CD4-positive, CD25-positive, alpha-beta regulatory T cell (primary cell): ENCODE measurements at regions not wholly inside any gene's neighbourhood (a gene's known extent, or its start where the extent isn't known, plus 50 kb on each side); places are given as distances from the start of the nearest gene placed in this dataset.
"Not testable (repeated sequence)": the region's sequence is repeated elsewhere in the genome, so short reads cannot be mapped to it uniquely, and the experiment has no call there.

Source experiments
- ATAC-seq, 2 donors: fragments of 150-1000 bp; cut with Tn5 transposase; one replicate each; pipeline ENCODE4 v1.10.0; 2021; ENCODE audit warnings: low read depth in 2 of 2, moderate number of reproducible peaks in 2 of 2, moderate library complexity in 1 of 2
- DNase-seq, 3 donors: peaks; one replicate each; pipeline versions ENCODE4 v3.0.0 to v3.0.0-alpha.2; 2012 to 2022; ENCODE audit warnings: mixed read lengths in 1 of 3
- H3K27ac ChIP-seq: one replicate; pipeline ENCODE4 v1.7.0; 2013; ENCODE audit warnings: mild to moderate bottlenecking, low read length; ENCODE audit not compliant: insufficient read depth, poor library complexity, severe bottlenecking
- H3K27me3 ChIP-seq: one replicate; pipeline ENCODE4 v1.7.0; 2013; ENCODE audit warnings: low read length; ENCODE audit not compliant: control insufficient read depth, insufficient read depth
- H3K36me3 ChIP-seq: one replicate; pipeline ENCODE4 v1.7.0; 2013; ENCODE audit warnings: mild to moderate bottlenecking, low read length, moderate library complexity; ENCODE audit not compliant: control insufficient read depth, insufficient read depth
- H3K4me1 ChIP-seq: 2 replicates; pipeline ENCODE4 v1.7.0; 2013; ENCODE audit warnings: mild to moderate bottlenecking, low read length; ENCODE audit not compliant: insufficient read depth, control insufficient read depth, poor library complexity, severe bottlenecking
- H3K4me3 ChIP-seq: one replicate; pipeline ENCODE4 v1.7.0; 2013; ENCODE audit warnings: low read depth, mild to moderate bottlenecking, low read length, moderate library complexity
- H3K9me3 ChIP-seq, 2 experiments: 1 replicate in 1 of 2; 2 replicates in 1 of 2; pipeline ENCODE4 v1.7.0; 2013; ENCODE audit warnings: low read length in 2 of 2, mild to moderate bottlenecking in 1 of 2, moderate library complexity in 1 of 2; ENCODE audit not compliant: control insufficient read depth in 2 of 2
- H3K27ac Mint-ChIP-seq, 3 donors: one replicate each; pipeline ENCODE4 v1.8.0; 2020 to 2022; ENCODE audit warnings: mild to moderate bottlenecking in 3 of 3, mixed read lengths in 3 of 3, moderate library complexity in 2 of 3
- H3K27me3 Mint-ChIP-seq: one replicate; pipeline ENCODE4 v1.8.0; 2022; ENCODE audit warnings: mild to moderate bottlenecking, mixed read lengths
- H3K36me3 Mint-ChIP-seq: one replicate; pipeline ENCODE4 v1.8.0; 2020; ENCODE audit warnings: mixed read lengths
- H3K4me1 Mint-ChIP-seq, 4 donors: one replicate each; pipeline ENCODE4 v1.8.0; 2020 to 2022; ENCODE audit warnings: mixed read lengths in 4 of 4, mild to moderate bottlenecking in 1 of 4
- H3K4me3 Mint-ChIP-seq, 4 donors: one replicate each; pipeline ENCODE4 v1.8.0; 2020 to 2022; ENCODE audit warnings: mild to moderate bottlenecking in 4 of 4, mixed read lengths in 4 of 4, moderate library complexity in 3 of 4
- H3K9me3 Mint-ChIP-seq, 7 donors: one replicate each; pipeline ENCODE4 v1.8.0; 2020 to 2022; ENCODE audit warnings: mixed read lengths in 7 of 7, mild to moderate bottlenecking in 3 of 7, moderate library complexity in 2 of 7

DNA sequence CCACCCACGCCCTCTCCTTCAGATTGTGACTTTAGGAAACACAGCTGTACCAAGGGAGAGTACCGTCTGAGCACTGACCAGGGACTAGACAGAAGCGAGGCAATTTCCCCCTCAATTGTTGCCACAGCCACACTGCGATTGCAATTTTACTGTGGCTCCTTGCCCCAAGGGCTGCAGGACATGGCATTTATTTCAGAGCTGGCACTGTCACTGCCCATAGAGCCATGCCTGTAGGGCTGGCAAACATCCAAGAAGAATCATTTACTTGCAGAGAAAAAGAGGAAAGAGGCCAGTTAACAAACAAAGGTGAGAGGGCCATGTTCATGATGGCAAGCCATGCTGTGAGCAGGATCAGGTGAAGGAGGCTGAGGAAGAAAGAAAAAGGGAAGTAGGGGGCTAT is 129.6 kb downstream of the EMP1 start:
- H3K36me3 Mint-ChIP-seq, result no peaks in the 10 kb centered on the region
- Histone ChIP-seq H3K4me3 (no peak overlapping the region), H3K9me3 (no peaks in the 10 kb centered on the region), H3K27me3 (peaks cover 2% of the 10 kb centered on the region), H3K4me1 (no peaks in the 10 kb centered on the region), H3K27ac (no peak overlapping the region), H3K36me3 (no peaks in the 10 kb centered on the region)
- no peak overlapping the region for H3K27ac Mint-ChIP-seq
- H3K4me3 Mint-ChIP-seq, result no peak overlapping the region
- DNase-seq (no peak), ATAC-seq (no peak)
- no peaks in the 10 kb centered on the region for H3K4me1 Mint-ChIP-seq
- H3K27me3 Mint-ChIP-seq, result no peaks in the 10 kb centered on the region
- H3K9me3 Mint-ChIP-seq, result peaks cover 0 to 6% (median 1%) of the 10 kb centered on the region in 7 donors

GRCh38 chr12:13325037-13325436 is 128.5 kb downstream of the EMP1 start:
- not testable (repeated sequence) for DNase-seq, H3K9me3 ChIP-seq, H3K36me3 Mint-ChIP-seq, H3K27ac ChIP-seq, H3K27me3 Mint-ChIP-seq, H3K36me3 ChIP-seq, H3K9me3 Mint-ChIP-seq, H3K27ac Mint-ChIP-seq, H3K27me3 ChIP-seq, H3K4me3 Mint-ChIP-seq, H3K4me1 Mint-ChIP-seq, H3K4me3 ChIP-seq, ATAC-seq, H3K4me1 ChIP-seq

DNA sequence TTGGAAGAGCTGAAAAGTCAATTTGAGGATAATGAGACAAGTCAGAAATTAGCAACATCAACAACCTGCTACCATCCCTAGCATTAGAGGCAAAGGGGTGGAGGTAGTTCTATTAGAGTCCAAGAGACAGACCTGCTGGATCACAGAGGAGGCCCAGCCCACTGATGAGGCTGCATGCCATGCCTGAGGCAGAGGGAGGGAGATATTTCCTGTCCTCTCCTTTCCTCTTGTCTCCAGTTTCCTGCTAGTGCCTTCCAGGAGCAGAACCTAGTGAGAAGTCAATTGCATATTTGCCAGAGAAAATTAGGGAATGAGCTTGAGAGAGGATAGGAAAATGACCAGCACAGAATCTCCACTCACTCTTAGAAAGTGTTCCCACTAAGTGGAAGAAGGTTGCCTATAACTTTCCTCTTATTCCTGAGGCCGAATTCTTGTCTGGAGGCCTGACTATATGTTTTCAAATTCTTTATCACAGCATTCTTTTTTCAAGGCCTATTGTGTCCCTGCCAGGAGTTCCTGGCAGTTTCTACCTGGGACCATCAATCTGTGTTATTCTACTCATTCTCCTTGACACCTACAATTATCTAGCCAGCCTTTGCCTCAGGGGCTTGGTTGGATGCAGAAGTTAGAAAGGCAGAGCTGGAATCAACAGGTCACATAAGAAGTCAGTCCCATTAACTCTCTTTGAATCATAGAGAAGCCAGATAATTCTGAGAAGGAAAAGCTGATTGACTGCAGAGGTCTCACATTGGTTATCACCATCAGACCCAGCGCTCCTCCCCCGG is 121.9 kb downstream of the EMP1 start:
- H3K4me3 Mint-ChIP-seq, result no peak overlapping the region
- H3K4me1 Mint-ChIP-seq, result no peaks in the 10 kb centered on the region
- Histone ChIP-seq H3K36me3 (no peaks in the 10 kb centered on the region), H3K9me3 (peaks cover 0 to 2% of the 10 kb centered on the region in 2 experiments), H3K27me3 (peaks cover 8% of the 10 kb centered on the region), H3K4me3 (no peak overlapping the region), H3K4me1 (no peaks in the 10 kb centered on the region), H3K27ac (no peak overlapping the region)
- peaks cover 0 to 1% (median 0%) of the 10 kb centered on the region in 7 donors for H3K9me3 Mint-ChIP-seq
- no peak for DNase-seq
- no peak overlapping the region for H3K27ac Mint-ChIP-seq
- H3K36me3 Mint-ChIP-seq, result no peaks in the 10 kb centered on the region
- no peaks in the 10 kb centered on the region for H3K27me3 Mint-ChIP-seq
- no peak for ATAC-seq

GRCh38 chr12:13316587-13317246 is 120.2 kb downstream of the EMP1 start:
- Mint-ChIP-seq H3K4me1 (no peaks in the 10 kb centered on the region), H3K36me3 (no peaks in the 10 kb centered on the region), H3K4me3 (no peak overlapping the region), H3K9me3 (peaks cover 0 to 1% (median 0%) of the 10 kb centered on the region in 7 donors), H3K27me3 (no peaks in the 10 kb centered on the region), H3K27ac (no peak overlapping the region)
- no peak for DNase-seq
- Histone ChIP-seq H3K27ac (no peak overlapping the region), H3K9me3 (peaks cover 0 to 2% of the 10 kb centered on the region in 2 experiments), H3K27me3 (peaks cover 8% of the 10 kb centered on the region), H3K4me3 (no peak overlapping the region), H3K4me1 (no peaks in the 10 kb centered on the region), H3K36me3 (no peaks in the 10 kb centered on the region)
- ATAC-seq, result no peak

DNA sequence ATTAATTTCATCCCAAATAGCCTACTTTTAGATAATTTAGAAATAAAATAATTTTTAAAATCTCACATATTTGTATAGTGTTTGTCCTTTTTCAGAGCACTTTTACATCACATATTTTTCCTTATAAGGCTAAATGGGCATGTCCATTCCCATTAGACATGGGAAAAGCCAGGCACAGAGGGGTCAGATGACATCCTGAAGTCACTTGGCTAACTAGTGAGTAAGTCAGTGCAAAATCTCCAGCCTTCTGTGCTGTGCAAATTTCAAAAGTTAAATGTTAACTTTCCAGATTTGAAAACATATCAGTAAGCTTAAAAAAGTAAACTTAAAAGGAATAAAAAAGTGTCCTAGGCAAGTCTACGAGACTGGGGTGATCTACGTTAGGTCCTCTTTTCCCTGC is 117.4 kb downstream of the EMP1 start:
- H3K27me3 ChIP-seq, result peaks cover 8% of the 10 kb centered on the region
- no peak overlapping the region for H3K4me3 Mint-ChIP-seq
- H3K27me3 Mint-ChIP-seq, result no peaks in the 10 kb centered on the region
- peaks cover 0 to 2% of the 10 kb centered on the region in 2 experiments for H3K9me3 ChIP-seq
- H3K9me3 Mint-ChIP-seq, result no peaks in the 10 kb centered on the region
- no peaks in the 10 kb centered on the region for H3K4me1 Mint-ChIP-seq
- no peak overlapping the region for H3K27ac Mint-ChIP-seq
- H3K27ac ChIP-seq, result no peak overlapping the region
- H3K4me1 ChIP-seq, result no peaks in the 10 kb centered on the region
- no peaks in the 10 kb centered on the region for H3K36me3 Mint-ChIP-seq
- H3K4me3 ChIP-seq, result no peak overlapping the region
- ATAC-seq (no peak), DNase-seq (no peak)
- H3K36me3 ChIP-seq, result no peaks in the 10 kb centered on the region

GRCh38 chr12:13311551-13311950 is 115.0 kb downstream of the EMP1 start:
- no peak overlapping the region for H3K27ac Mint-ChIP-seq
- peaks cover 9% of the 10 kb centered on the region for H3K27me3 ChIP-seq
- no peak overlapping the region for H3K4me3 Mint-ChIP-seq
- no peak for DNase-seq
- no peaks in the 10 kb centered on the region for H3K9me3 ChIP-seq
- H3K9me3 Mint-ChIP-seq, result peaks cover 0 to 2% (median 0%) of the 10 kb centered on the region in 7 donors
- no peaks in the 10 kb centered on the region for H3K4me1 ChIP-seq
- no peaks in the 10 kb centered on the region for H3K36me3 Mint-ChIP-seq
- H3K36me3 ChIP-seq, result no peaks in the 10 kb centered on the region
- H3K27me3 Mint-ChIP-seq, result peaks cover 7% of the 10 kb centered on the region
- ATAC-seq, result no peak
- no peak overlapping the region for H3K4me3 ChIP-seq
- H3K27ac ChIP-seq, result no peak overlapping the region
- H3K4me1 Mint-ChIP-seq, result no peaks in the 10 kb centered on the region

DNA sequence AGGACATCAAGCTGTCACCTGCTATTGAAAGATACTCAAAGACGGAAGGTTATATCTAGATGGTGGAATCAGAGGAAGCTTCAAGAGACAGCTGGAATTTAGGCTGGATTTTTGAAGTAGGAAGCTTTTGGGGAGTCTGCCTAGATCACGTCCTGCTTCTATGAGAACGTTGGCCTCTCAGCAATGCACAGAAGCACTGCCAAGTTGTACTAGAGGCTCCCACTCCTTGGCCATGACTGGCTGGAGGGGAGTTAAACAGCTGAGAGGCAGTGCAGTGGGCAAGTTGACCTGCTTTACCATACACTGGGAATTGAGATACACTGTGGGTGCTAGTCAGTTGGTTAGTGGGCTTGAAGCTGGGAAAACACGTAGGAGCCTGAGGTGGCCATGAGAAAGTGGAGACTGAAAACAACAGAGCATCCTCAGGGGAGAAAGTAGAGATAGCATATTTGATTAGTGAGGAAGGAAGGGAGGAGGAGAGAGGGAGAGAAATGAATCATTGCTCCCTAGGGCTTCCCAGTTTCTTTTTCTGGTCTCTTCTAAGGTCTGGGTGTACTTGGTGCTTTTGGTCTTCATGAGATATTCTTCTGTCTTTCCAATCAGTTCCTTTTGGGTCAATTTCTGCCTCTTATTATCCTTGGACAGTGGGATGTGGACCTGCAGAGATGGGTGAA is 110.8 kb downstream of the EMP1 start:
- peaks cover 11% of the 10 kb centered on the region for H3K27me3 Mint-ChIP-seq

More for the DNA sequence above, 110.8 kb downstream of the EMP1 start:
- Histone ChIP-seq H3K27ac (no peak overlapping the region), H3K27me3 (peaks cover 7% of the 10 kb centered on the region), H3K36me3 (no peaks in the 10 kb centered on the region), H3K9me3 (no peaks in the 10 kb centered on the region), H3K4me3 (no peak overlapping the region), H3K4me1 (no peaks in the 10 kb centered on the region)
- no peak overlapping the region for H3K4me3 Mint-ChIP-seq
- H3K36me3 Mint-ChIP-seq, result no peaks in the 10 kb centered on the region
- DNase-seq (no peak), ATAC-seq (no peak)
- H3K4me1 Mint-ChIP-seq, result no peaks in the 10 kb centered on the region
- H3K27ac Mint-ChIP-seq, result no peak overlapping the region
- H3K9me3 Mint-ChIP-seq, result peaks cover 0 to 6% (median 0%) of the 10 kb centered on the region in 7 donors
